Astrocyte (in vitro differentiated cells and primary cell): ENCODE measurements at regions not wholly inside any gene's neighbourhood (a gene's known extent, or its start where the extent isn't known, plus 50 kb on each side); places are given as distances from the start of the nearest gene placed in this dataset.

ENCODE experiments used
- CTCF ChIP-seq: IDR thresholded peaks from 2 replicates; pipeline ENCODE4 v1.5.1; 2011; ENCODE audit warnings: low read depth, mild to moderate bottlenecking, inconsistent platforms, low read length, moderate library complexity; ENCODE audit not compliant: insufficient read depth
- EZH2 ChIP-seq: IDR thresholded peaks from 2 replicates; pipeline ENCODE4 v1.6.1; 2012; ENCODE audit warnings: mild to moderate bottlenecking, low read length, inconsistent platforms; ENCODE audit not compliant: insufficient read depth

GRCh38 chr17:77886387-77886728 lies 72.1 kb upstream of the TNRC6C start:
- TF ChIP-seq CTCF, result no peak
- no peak for TF ChIP-seq EZH2
